ENCODE measurements at regions not wholly inside any gene's neighbourhood (a gene's known extent, or its start where the extent isn't known, plus 50 kb on each side); places are given as distances from the start of the nearest gene placed in this dataset.

DNA sequence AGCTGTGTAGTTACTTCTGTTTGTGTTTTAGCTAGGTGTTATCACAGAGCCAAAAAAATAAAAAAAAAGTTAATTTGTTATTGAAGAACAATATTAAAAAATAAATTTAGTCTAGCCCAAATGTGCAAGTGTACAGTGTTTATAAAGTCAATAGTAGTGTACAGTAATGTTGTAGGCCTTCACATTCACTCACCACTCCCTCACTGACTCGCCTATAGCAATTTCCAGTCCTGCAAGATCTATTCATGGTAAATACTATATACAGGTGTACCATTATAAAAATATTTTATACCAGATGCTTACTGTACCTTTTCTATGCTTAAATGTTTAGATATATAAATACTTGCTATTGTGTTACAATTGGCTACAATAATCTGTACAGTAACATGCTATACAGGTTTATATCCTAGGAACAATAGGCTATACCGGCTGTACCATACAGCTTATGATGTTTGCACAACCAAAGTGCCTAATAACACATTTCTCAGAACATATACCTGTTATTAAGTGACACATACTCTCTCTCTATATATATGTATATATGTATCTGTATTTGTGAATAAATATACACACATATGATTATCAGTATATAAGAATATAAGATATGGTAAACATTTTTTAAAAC lies 341.4 kb upstream of the EDIL3 start:
- TF ChIP-seq TAF1 (IDR thresholded peaks at IDR 0.05; ENCODE audit: low read depth, low read length) (no peak), POLR2A (IDR thresholded peaks at IDR 0.05; ENCODE audit: low read depth, low read length) (no peak), POLR2AphosphoS5 (IDR thresholded peaks at IDR 0.05; ENCODE audit: low read depth, low read length) (no peak), POU2F2 (IDR thresholded peaks at IDR 0.05; ENCODE audit: low read depth, low read length) (no peak)
